ENCODE measurements at regions not wholly inside any gene's neighbourhood (a gene's known extent, or its start where the extent isn't known, plus 50 kb on each side); places are given as distances from the start of the nearest gene placed in this dataset.

- H3K27me3 Mint-ChIP-seq (ENCODE audit: insufficient read depth) = no peaks in the 10 kb centered on the region
- WGBS, 2 experiments (ENCODE audit: insufficient coverage in 1 of 2, insufficient read length in 1 of 2) = 79% methylated on average over 1 of the region's 1 CpG; no CpG with 5 or more reads in 1 of the 2 experiments
- TF ChIP-seq CTCF (conservative IDR thresholded peaks at IDR 0.05) = no peak
- peaks cover 1% of the 10 kb centered on the region for H3K9me3 Mint-ChIP-seq
- no peak overlapping the region for H3K27ac Mint-ChIP-seq
- no peak for DNase-seq
- H3K4me3 ChIP-seq (ENCODE audit: low read length) = no peak overlapping the region
- H3K4me3 Mint-ChIP-seq = no peak overlapping the region
- H3K4me1 Mint-ChIP-seq = no peaks in the 10 kb centered on the region
- no peak overlapping the region for H3K9ac ChIP-seq (ENCODE audit: extremely low read depth, low read length, poor library complexity, severe bottlenecking)
- H3K27ac ChIP-seq (ENCODE audit: low read depth, low read length) = no peak overlapping the region
- no peaks in the 10 kb centered on the region for H3K4me1 ChIP-seq (ENCODE audit: control insufficient read depth, insufficient read depth, low read length)
- no peaks in the 10 kb centered on the region for H3K9me3 ChIP-seq (ENCODE audit: control insufficient read depth, low read length)
- H3K36me3 Mint-ChIP-seq (ENCODE audit: low read depth) = no peaks in the 10 kb centered on the region
- H3K27me3 ChIP-seq (ENCODE audit: control insufficient read depth, insufficient read depth, low read length, poor library complexity, severe bottlenecking) = no peaks in the 10 kb centered on the region
- H3K36me3 ChIP-seq (ENCODE audit: control insufficient read depth, insufficient read depth, low read length) = no peaks in the 10 kb centered on the region
These were observed 143.1 kb upstream of the GGTLC1 start for GRCh38 chr20:24131684-24132083.

- Mint-ChIP-seq H3K27ac (no peak overlapping the region), H3K27me3 (ENCODE audit: insufficient read depth) (no peaks in the 10 kb centered on the region), H3K9me3 (peaks cover 3% of the 10 kb centered on the region), H3K4me1 (no peaks in the 10 kb centered on the region), H3K36me3 (ENCODE audit: low read depth) (no peaks in the 10 kb centered on the region), H3K4me3 (no peak overlapping the region)
- no peak for DNase-seq
- Histone ChIP-seq H3K9me3 (ENCODE audit: control insufficient read depth, low read length) (no peaks in the 10 kb centered on the region), H3K27me3 (ENCODE audit: control insufficient read depth, insufficient read depth, low read length, poor library complexity, severe bottlenecking) (no peaks in the 10 kb centered on the region), H3K4me1 (ENCODE audit: control insufficient read depth, insufficient read depth, low read length) (no peaks in the 10 kb centered on the region), H3K27ac (ENCODE audit: low read depth, low read length) (no peak overlapping the region), H3K9ac (ENCODE audit: extremely low read depth, low read length, poor library complexity, severe bottlenecking) (no peak overlapping the region), H3K36me3 (ENCODE audit: control insufficient read depth, insufficient read depth, low read length) (no peaks in the 10 kb centered on the region), H3K4me3 (ENCODE audit: low read length) (no peak overlapping the region)
- TF ChIP-seq CTCF (conservative IDR thresholded peaks at IDR 0.05) = no peak
- 93 to 94% methylated on average over 2 to 4 of the region's 4 CpGs for WGBS, 2 experiments (ENCODE audit: insufficient coverage in 1 of 2, insufficient read length in 1 of 2)
These were observed 142.7 kb upstream of the GGTLC1 start for GRCh38 chr20:24131281-24131680.

GRCh38 chr20:24129641-24130040 lies 141.1 kb upstream of the GGTLC1 start:
- DNase-seq = no peak
- Histone ChIP-seq H3K4me3 (ENCODE audit: low read length) (no peak overlapping the region), H3K27me3 (ENCODE audit: control insufficient read depth, insufficient read depth, low read length, poor library complexity, severe bottlenecking) (no peaks in the 10 kb centered on the region), H3K4me1 (ENCODE audit: control insufficient read depth, insufficient read depth, low read length) (no peaks in the 10 kb centered on the region), H3K36me3 (ENCODE audit: control insufficient read depth, insufficient read depth, low read length) (no peaks in the 10 kb centered on the region), H3K27ac (ENCODE audit: low read depth, low read length) (no peak overlapping the region), H3K9me3 (ENCODE audit: control insufficient read depth, low read length) (no peaks in the 10 kb centered on the region), H3K9ac (ENCODE audit: extremely low read depth, low read length, poor library complexity, severe bottlenecking) (no peak overlapping the region)
- TF ChIP-seq CTCF (conservative IDR thresholded peaks at IDR 0.05) = no peak
- Mint-ChIP-seq H3K36me3 (ENCODE audit: low read depth) (no peaks in the 10 kb centered on the region), H3K4me1 (no peaks in the 10 kb centered on the region), H3K27ac (no peak overlapping the region), H3K27me3 (ENCODE audit: insufficient read depth) (no peaks in the 10 kb centered on the region), H3K9me3 (peaks cover 6% of the 10 kb centered on the region), H3K4me3 (no peak overlapping the region)
- 90 to 100% methylated on average over 1 of the region's 1 CpG for WGBS, 2 experiments (ENCODE audit: insufficient coverage in 1 of 2, insufficient read length in 1 of 2)
